ENCODE measurements at regions not wholly inside any gene's neighbourhood (a gene's known extent, or its start where the extent isn't known, plus 50 kb on each side); places are given as distances from the start of the nearest gene placed in this dataset.

DNA sequence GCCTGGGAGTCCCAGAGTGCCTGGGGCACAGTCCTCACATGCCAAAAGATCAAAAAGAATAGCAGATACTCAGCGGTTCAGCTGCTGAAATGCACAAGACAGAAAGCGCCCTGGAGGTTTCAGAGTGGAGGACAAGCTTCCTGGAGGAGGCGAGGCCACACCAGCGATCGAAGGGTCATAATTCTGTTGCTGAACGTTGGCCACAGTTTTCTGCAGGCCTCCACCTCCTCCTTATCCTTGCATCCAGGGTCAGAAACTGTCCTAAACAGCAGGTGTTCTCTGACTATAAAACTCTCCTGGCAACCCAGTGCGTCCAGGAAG, 220.3 kb upstream of the LINGO1 start:
- Histone ChIP-seq H3K27ac (ENCODE audit: low read depth in 2 of 2, low read length in 2 of 2) (no peak overlapping the region), H3K9ac (ENCODE audit: low read length in 3 of 3) (no peak overlapping the region), H3K27me3 (ENCODE audit: control insufficient read depth, insufficient read depth, low read length) (no peaks in the 10 kb centered on the region), H3K9me3 (ENCODE audit: control insufficient read depth in 2 of 3, insufficient read depth in 1 of 3, low read length in 3 of 3) (no peaks in the 10 kb centered on the region), H3K4me1 (ENCODE audit: control insufficient read depth in 2 of 3, insufficient read depth in 2 of 3, low read depth in 1 of 3, low read length in 3 of 3) (peaks cover 0 to 7% (median 0%) of the 10 kb centered on the region in 3 donors), H3K36me3 (ENCODE audit: control insufficient read depth in 2 of 3, insufficient read depth in 3 of 3, low read length in 3 of 3) (no peaks in the 10 kb centered on the region), H3K4me3 (ENCODE audit: low read length in 3 of 3) (no peak overlapping the region)
- intact Hi-C loops (cut with DNase I), result no loop called here
- DNase-seq (no peak), FAIRE-seq (no peak)
- TF ChIP-seq, protein P1, sequence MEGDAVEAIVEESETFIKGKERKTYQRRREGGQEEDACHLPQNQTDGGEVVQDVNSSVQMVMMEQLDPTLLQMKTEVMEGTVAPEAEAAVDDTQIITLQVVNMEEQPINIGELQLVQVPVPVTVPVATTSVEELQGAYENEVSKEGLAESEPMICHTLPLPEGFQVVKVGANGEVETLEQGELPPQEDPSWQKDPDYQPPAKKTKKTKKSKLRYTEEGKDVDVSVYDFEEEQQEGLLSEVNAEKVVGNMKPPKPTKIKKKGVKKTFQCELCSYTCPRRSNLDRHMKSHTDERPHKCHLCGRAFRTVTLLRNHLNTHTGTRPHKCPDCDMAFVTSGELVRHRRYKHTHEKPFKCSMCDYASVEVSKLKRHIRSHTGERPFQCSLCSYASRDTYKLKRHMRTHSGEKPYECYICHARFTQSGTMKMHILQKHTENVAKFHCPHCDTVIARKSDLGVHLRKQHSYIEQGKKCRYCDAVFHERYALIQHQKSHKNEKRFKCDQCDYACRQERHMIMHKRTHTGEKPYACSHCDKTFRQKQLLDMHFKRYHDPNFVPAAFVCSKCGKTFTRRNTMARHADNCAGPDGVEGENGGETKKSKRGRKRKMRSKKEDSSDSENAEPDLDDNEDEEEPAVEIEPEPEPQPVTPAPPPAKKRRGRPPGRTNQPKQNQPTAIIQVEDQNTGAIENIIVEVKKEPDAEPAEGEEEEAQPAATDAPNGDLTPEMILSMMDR (IDR thresholded peaks at IDR 0.05; ENCODE audit: borderline replicate concordance, extremely low read depth, insufficient read depth), result no peak

DNA sequence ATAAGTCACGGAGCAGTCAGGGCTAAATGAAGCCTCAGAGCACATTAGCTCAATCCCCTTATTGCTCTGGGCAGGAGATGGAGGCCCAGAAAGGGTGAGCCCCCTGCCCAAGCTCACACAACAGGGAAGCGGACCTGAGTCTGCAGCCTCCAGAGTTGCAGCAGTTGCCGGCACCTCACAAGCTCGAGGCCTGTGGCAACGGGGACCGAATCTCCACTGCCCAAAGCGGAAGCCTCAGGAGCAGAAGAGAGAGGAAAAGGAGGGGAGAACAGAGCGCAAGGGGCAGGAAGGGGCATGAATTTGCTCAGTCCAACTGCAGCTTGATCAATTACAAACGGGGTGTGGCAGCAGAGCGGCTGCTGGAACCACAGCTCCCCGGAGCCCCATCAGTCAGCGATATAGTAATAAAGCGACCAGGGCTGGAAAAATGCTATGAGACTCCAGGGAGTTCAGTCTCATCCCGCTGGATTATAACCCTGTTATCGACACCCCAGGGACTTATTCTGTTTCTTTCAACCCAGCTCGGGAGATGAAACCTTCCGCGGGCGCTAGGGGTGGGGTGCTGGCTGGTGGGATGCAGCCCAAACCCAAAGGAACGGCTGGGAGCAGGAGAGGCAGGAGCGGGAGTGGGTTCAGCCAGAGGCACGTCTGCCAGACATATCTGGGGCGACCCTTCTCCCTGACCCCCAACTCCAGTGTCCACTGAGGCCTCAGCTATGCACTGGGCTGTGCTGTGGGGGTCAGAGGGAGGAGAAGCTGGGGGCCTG, 219.7 kb upstream of the LINGO1 start:
- no peak overlapping the region for H3K4me3 ChIP-seq (ENCODE audit: low read length in 3 of 3)
- H3K9me3 ChIP-seq (ENCODE audit: control insufficient read depth in 2 of 3, insufficient read depth in 1 of 3, low read length in 3 of 3), result no peaks in the 10 kb centered on the region
- H3K36me3 ChIP-seq (ENCODE audit: control insufficient read depth in 2 of 3, insufficient read depth in 3 of 3, low read length in 3 of 3), result no peaks in the 10 kb centered on the region
- intact Hi-C loops (cut with DNase I), result no loop called here
- no peak overlapping the region for H3K27ac ChIP-seq (ENCODE audit: low read depth in 2 of 2, low read length in 2 of 2)
- DNase-seq, result peak in 2 of 5 donors; percentile 35 to 40
- peaks cover 0 to 7% (median 0%) of the 10 kb centered on the region in 3 donors for H3K4me1 ChIP-seq (ENCODE audit: control insufficient read depth in 2 of 3, insufficient read depth in 2 of 3, low read depth in 1 of 3, low read length in 3 of 3)
- no peak overlapping the region for H3K9ac ChIP-seq (ENCODE audit: low read length in 3 of 3)
- TF ChIP-seq, protein P1 (IDR thresholded peaks at IDR 0.05; ENCODE audit: borderline replicate concordance, extremely low read depth, insufficient read depth), result no peak
- H3K27me3 ChIP-seq (ENCODE audit: control insufficient read depth, insufficient read depth, low read length), result no peaks in the 10 kb centered on the region
- FAIRE-seq, result no peak

DNA sequence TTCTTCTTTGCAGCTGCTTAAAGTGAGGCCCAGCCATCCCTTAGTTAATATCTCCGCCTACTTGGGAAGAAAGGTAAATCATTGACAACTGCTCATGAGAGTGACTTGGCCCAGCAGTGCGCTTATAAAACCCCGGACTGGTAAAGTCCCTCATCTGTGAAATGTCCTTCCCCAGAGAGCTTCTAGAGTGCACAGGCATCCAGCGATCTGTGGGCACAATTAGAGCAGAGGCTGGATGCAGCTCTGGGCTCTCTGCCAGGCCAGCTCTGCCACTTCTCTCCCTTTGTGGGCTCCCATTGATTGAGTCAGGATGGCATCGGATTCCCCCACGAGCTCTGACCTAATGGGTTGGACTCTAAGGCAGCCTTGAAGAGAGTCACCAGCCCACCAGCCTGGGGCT, 219.0 kb upstream of the LINGO1 start:
- TF ChIP-seq, protein P1 (IDR thresholded peaks at IDR 0.05; ENCODE audit: borderline replicate concordance, extremely low read depth, insufficient read depth), result no peak
- FAIRE-seq, result peak; percentile 69
- H3K9me3 ChIP-seq (ENCODE audit: control insufficient read depth in 2 of 3, insufficient read depth in 1 of 3, low read length in 3 of 3), result no peaks in the 10 kb centered on the region
- H3K4me1 ChIP-seq (ENCODE audit: control insufficient read depth in 2 of 3, insufficient read depth in 2 of 3, low read depth in 1 of 3, low read length in 3 of 3), result peaks cover 0 to 7% (median 0%) of the 10 kb centered on the region in 3 donors
- no peaks in the 10 kb centered on the region for H3K36me3 ChIP-seq (ENCODE audit: control insufficient read depth in 2 of 3, insufficient read depth in 3 of 3, low read length in 3 of 3)
- intact Hi-C loops (cut with DNase I), result no loop called here
- DNase-seq, result peak; percentile 57 to 90 (median 81)
- no peak overlapping the region for H3K9ac ChIP-seq (ENCODE audit: low read length in 3 of 3)
- H3K27me3 ChIP-seq (ENCODE audit: control insufficient read depth, insufficient read depth, low read length), result no peaks in the 10 kb centered on the region
- H3K27ac ChIP-seq (ENCODE audit: low read depth in 2 of 2, low read length in 2 of 2), result no peak overlapping the region
- no peak overlapping the region for H3K4me3 ChIP-seq (ENCODE audit: low read length in 3 of 3)

Measured in kidney (tissue), 13 donors.